ENCODE measurements at regions not wholly inside any gene's neighbourhood (a gene's known extent, or its start where the extent isn't known, plus 50 kb on each side); places are given as distances from the start of the nearest gene placed in this dataset.

- Histone ChIP-seq H3K4me1 (peaks cover 28% of the 10 kb centered on the region), H3K4me3 (no peak overlapping the region), H3K9me3 (0 out of 2 replicates have a peak, but pooled peaks cover 3% of the 10 kb centered on the region), H3K27me3 (ENCODE audit: low read depth) (no peaks in the 10 kb centered on the region), H3K36me3 (replicated peaks) (no peaks in the 10 kb centered on the region)
- in situ Hi-C loops (cut with MboI; ENCODE audit: low sequenced_read_pairs), result no loop called here
- DNase-seq (ENCODE audit: low spot score in 2 of 2), result peak; percentile 11 to 33
Measured at GRCh38 chr13:74920920-74921319, 561.0 kb downstream of the TBC1D4 start.

- Histone ChIP-seq H3K27me3 (ENCODE audit: low read depth) (no peaks in the 10 kb centered on the region), H3K36me3 (replicated peaks) (no peaks in the 10 kb centered on the region), H3K4me1 (peaks cover 28% of the 10 kb centered on the region), H3K9me3 (0 out of 2 replicates have a peak, but pooled peaks cover 3% of the 10 kb centered on the region), H3K4me3 (no peak overlapping the region)
- in situ Hi-C loops (cut with MboI; ENCODE audit: low sequenced_read_pairs), result no loop called here
- peak; percentile 10 to 74 for DNase-seq (ENCODE audit: low spot score in 2 of 2)
Measured at GRCh38 chr13:74920361-74920760, 561.6 kb downstream of the TBC1D4 start.

- Histone ChIP-seq H3K9me3 (0 out of 2 replicates have a peak, but pooled peaks cover 3% of the 10 kb centered on the region), H3K27me3 (ENCODE audit: low read depth) (no peaks in the 10 kb centered on the region), H3K4me1 (peaks cover 28% of the 10 kb centered on the region), H3K36me3 (replicated peaks) (no peaks in the 10 kb centered on the region), H3K4me3 (no peak overlapping the region)
- no peak for DNase-seq (ENCODE audit: low spot score in 2 of 2)
- in situ Hi-C loops (cut with MboI; ENCODE audit: low sequenced_read_pairs), result no loop called here
Measured at GRCh38 chr13:74919914-74920313, 562.1 kb downstream of the TBC1D4 start.

- in situ Hi-C loops (cut with MboI; ENCODE audit: low sequenced_read_pairs), result no loop called here
- no peak overlapping the region for H3K4me3 ChIP-seq
- no peak for DNase-seq (ENCODE audit: low spot score in 2 of 2)
- no peaks in the 10 kb centered on the region for H3K9me3 ChIP-seq
- H3K36me3 ChIP-seq (replicated peaks), result no peaks in the 10 kb centered on the region
- H3K27me3 ChIP-seq (ENCODE audit: low read depth), result no peaks in the 10 kb centered on the region
- H3K4me1 ChIP-seq, result peaks cover 13% of the 10 kb centered on the region; the same call in 1 of the 2 replicates
Measured at GRCh38 chr13:74912898-74913297, 569.1 kb downstream of the TBC1D4 start.

- in situ Hi-C loops (cut with MboI; ENCODE audit: low sequenced_read_pairs), result no loop called here
- Histone ChIP-seq H3K27me3 (ENCODE audit: low read depth) (no peaks in the 10 kb centered on the region), H3K9me3 (no peaks in the 10 kb centered on the region)
Measured at GRCh38 chr13:74910415-74910814, 571.6 kb downstream of the TBC1D4 start.

GRCh38 chr13:74907788-74908187 is 574.2 kb downstream of the TBC1D4 start:
- H3K27me3 ChIP-seq (ENCODE audit: low read depth), result no peaks in the 10 kb centered on the region
- in situ Hi-C loops (cut with MboI; ENCODE audit: low sequenced_read_pairs), result no loop called here

More at GRCh38 chr13:74910415-74910814, 571.6 kb downstream of the TBC1D4 start:
- no peak for DNase-seq (ENCODE audit: low spot score in 2 of 2)
- Histone ChIP-seq H3K36me3 (replicated peaks) (no peaks in the 10 kb centered on the region), H3K4me3 (no peak overlapping the region), H3K4me1 (peaks cover 7% of the 10 kb centered on the region; the same call in 1 of the 2 replicates)

GRCh38 chr13:74904556-74904955 is 577.4 kb downstream of the TBC1D4 start:
- Histone ChIP-seq H3K4me3 (no peak overlapping the region), H3K36me3 (replicated peaks) (no peaks in the 10 kb centered on the region), H3K9me3 (no peaks in the 10 kb centered on the region), H3K27me3 (ENCODE audit: low read depth) (no peaks in the 10 kb centered on the region), H3K4me1 (no peaks in the 10 kb centered on the region)
- in situ Hi-C loops (cut with MboI; ENCODE audit: low sequenced_read_pairs), result no loop called here
- DNase-seq (ENCODE audit: low spot score in 2 of 2), result no peak

More at GRCh38 chr13:74907788-74908187, 574.2 kb downstream of the TBC1D4 start:
- no peaks in the 10 kb centered on the region for H3K9me3 ChIP-seq
- no peaks in the 10 kb centered on the region for H3K36me3 ChIP-seq (replicated peaks)
- no peak overlapping the region for H3K4me3 ChIP-seq
- peak; percentile 16 to 29 for DNase-seq (ENCODE audit: low spot score in 2 of 2)
- no peaks in the 10 kb centered on the region; the same call in 1 of the 2 replicates for H3K4me1 ChIP-seq

- DNase-seq (ENCODE audit: low spot score in 2 of 2), result no peak
- Histone ChIP-seq H3K4me3 (no peak overlapping the region), H3K27me3 (ENCODE audit: low read depth) (no peaks in the 10 kb centered on the region), H3K4me1 (no peaks in the 10 kb centered on the region), H3K9me3 (no peaks in the 10 kb centered on the region), H3K36me3 (replicated peaks) (no peaks in the 10 kb centered on the region)
- in situ Hi-C loops (cut with MboI; ENCODE audit: low sequenced_read_pairs), result no loop called here
Measured at GRCh38 chr13:74895042-74895796, 586.8 kb downstream of the TBC1D4 start.

- H3K4me1 ChIP-seq, result no peaks in the 10 kb centered on the region
- in situ Hi-C loops (cut with MboI; ENCODE audit: low sequenced_read_pairs), result no loop called here
- DNase-seq (ENCODE audit: low spot score in 2 of 2), result no peak
- H3K9me3 ChIP-seq, result no peaks in the 10 kb centered on the region
- H3K27me3 ChIP-seq (ENCODE audit: low read depth), result no peaks in the 10 kb centered on the region
- no peak overlapping the region for H3K4me3 ChIP-seq
- H3K36me3 ChIP-seq (replicated peaks), result no peaks in the 10 kb centered on the region
Measured at GRCh38 chr13:74892096-74892495, 589.9 kb downstream of the TBC1D4 start.

- Histone ChIP-seq H3K9me3 (no peaks in the 10 kb centered on the region), H3K27me3 (ENCODE audit: low read depth) (no peaks in the 10 kb centered on the region), H3K4me1 (no peaks in the 10 kb centered on the region), H3K36me3 (replicated peaks) (no peaks in the 10 kb centered on the region), H3K4me3 (no peak overlapping the region)
- in situ Hi-C loops (cut with MboI; ENCODE audit: low sequenced_read_pairs), result no loop called here
- DNase-seq (ENCODE audit: low spot score in 2 of 2), result no peak
Measured at GRCh38 chr13:74891610-74892009, 590.4 kb downstream of the TBC1D4 start.

GRCh38 chr13:74889321-74889720 is 592.6 kb downstream of the TBC1D4 start:
- H3K9me3 ChIP-seq, result no peaks in the 10 kb centered on the region
- no peak for DNase-seq (ENCODE audit: low spot score in 2 of 2)
- in situ Hi-C loops (cut with MboI; ENCODE audit: low sequenced_read_pairs), result no loop called here
- H3K4me3 ChIP-seq, result no peak overlapping the region
- H3K36me3 ChIP-seq (replicated peaks), result no peaks in the 10 kb centered on the region
- no peaks in the 10 kb centered on the region for H3K27me3 ChIP-seq (ENCODE audit: low read depth)
- no peaks in the 10 kb centered on the region for H3K4me1 ChIP-seq

- no peaks in the 10 kb centered on the region for H3K9me3 ChIP-seq
- no peak for DNase-seq (ENCODE audit: low spot score in 2 of 2)
- H3K36me3 ChIP-seq (replicated peaks), result no peaks in the 10 kb centered on the region
- H3K27me3 ChIP-seq (ENCODE audit: low read depth), result no peaks in the 10 kb centered on the region
- no peaks in the 10 kb centered on the region for H3K4me1 ChIP-seq
- H3K4me3 ChIP-seq, result no peak overlapping the region
- in situ Hi-C loops (cut with MboI; ENCODE audit: low sequenced_read_pairs), result no loop called here
Measured at GRCh38 chr13:74886502-74886901, 595.5 kb downstream of the TBC1D4 start.

GRCh38 chr13:74883834-74884233 is 598.1 kb downstream of the TBC1D4 start:
- in situ Hi-C loops (cut with MboI; ENCODE audit: low sequenced_read_pairs), result no loop called here
- Histone ChIP-seq H3K27me3 (ENCODE audit: low read depth) (no peaks in the 10 kb centered on the region), H3K4me3 (no peak overlapping the region), H3K36me3 (replicated peaks) (no peaks in the 10 kb centered on the region), H3K9me3 (no peaks in the 10 kb centered on the region; the same call in 1 of the 2 replicates), H3K4me1 (no peaks in the 10 kb centered on the region)
- DNase-seq (ENCODE audit: low spot score in 2 of 2), result no peak

GRCh38 chr13:74871369-74872070 is 610.4 kb downstream of the TBC1D4 start:
- H3K4me3 ChIP-seq, result no peak overlapping the region
- H3K36me3 ChIP-seq (replicated peaks), result no peaks in the 10 kb centered on the region
- no peaks in the 10 kb centered on the region for H3K27me3 ChIP-seq (ENCODE audit: low read depth)
- in situ Hi-C loops (cut with MboI; ENCODE audit: low sequenced_read_pairs), result no loop called here
- peaks cover 2% of the 10 kb centered on the region; the same call in 1 of the 2 replicates for H3K9me3 ChIP-seq
- no peak for DNase-seq (ENCODE audit: low spot score in 2 of 2)
- no peaks in the 10 kb centered on the region for H3K4me1 ChIP-seq
